Stimulated activated CD4-positive, alpha-beta T cell treated with anti-CD3 and anti-CD28 coated beads, Interleukin-4, amount 100 ng/mL, for 1 hour (primary cell): ENCODE measurements at regions not wholly inside any gene's neighbourhood (a gene's known extent, or its start where the extent isn't known, plus 50 kb on each side); places are given as distances from the start of the nearest gene placed in this dataset.
"Not testable (repeated sequence)": the region's sequence is repeated elsewhere in the genome, so short reads cannot be mapped to it uniquely, and the experiment has no call there.

Experiments used
- DNase-seq: peaks from one replicate; pipeline ENCODE4 v3.0.0-alpha.2; 2020

DNA sequence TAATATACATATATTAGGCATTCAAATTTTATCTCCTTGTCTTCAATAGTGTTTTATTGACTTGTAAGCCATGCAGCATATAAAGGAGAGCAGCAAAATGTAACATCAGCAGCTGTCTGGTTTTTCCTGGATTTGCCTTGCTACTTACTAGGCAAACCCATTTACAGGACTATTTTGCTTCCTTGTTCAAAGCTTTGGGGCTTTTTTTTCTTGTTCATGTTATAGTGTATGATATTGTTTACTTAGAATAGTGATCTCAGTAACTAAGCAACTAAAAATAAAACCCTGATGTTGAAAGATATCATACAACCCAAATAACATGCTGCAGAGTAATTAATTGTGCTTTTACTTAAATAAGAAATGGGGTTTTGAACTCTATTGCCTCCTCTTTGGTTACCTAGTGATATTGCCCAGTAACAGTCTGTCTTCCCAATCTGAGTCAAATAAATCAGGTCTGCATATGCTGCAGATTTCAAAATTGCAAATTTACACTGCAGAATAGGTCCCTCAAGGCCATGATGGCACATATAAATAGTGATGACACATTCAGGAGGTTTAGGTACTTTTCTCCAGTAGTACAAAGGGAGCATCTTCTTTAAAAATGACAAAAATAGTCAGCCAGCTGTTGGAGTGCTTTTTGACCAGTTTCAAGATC is 578.1 kb upstream of the NECTIN3 start:
- no peak for DNase-seq

GRCh38 chr3:110494093-110494490 is 577.5 kb upstream of the NECTIN3 start:
- no peak for DNase-seq

GRCh38 chr3:110494728-110495127 is 576.9 kb upstream of the NECTIN3 start:
- DNase-seq = no peak

DNA sequence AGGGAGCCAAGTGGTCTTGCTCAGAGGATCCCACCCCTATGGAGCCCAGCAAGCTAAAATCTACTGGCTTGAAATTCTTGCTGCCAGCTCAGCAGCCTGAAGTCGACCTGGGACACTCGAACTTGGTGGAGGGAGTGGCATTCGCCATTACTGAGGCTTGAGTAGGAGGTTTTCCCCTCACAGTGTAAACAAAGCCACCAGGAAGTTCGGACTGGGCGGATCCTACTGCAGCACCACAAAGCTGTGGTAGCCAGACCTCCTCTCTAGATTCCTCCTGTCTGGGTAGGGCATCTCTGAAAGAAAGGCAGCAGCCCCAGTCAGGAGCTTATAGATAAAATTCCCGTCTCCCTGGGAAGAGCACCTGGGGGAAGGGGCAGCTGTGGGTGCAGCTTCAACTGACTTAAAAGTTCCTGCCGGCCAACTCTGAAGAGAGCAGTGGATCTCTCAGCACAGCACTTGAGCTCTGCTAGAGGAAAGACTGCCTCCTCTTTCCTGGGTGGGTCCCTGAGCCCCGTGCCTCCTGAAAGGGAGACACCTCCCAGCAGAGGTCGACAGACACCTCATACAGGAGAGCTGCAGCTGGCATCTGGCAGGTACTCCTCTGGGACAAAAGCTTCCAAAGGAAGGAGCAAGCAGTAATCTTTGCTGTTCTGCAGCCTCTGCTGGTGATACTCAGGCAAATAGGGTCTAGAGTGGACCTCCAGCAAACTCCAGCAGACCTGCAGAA is 576.3 kb upstream of the NECTIN3 start:
- no peak for DNase-seq

GRCh38 chr3:110504401-110504800 is 567.2 kb upstream of the NECTIN3 start:
- no peak for DNase-seq

DNA sequence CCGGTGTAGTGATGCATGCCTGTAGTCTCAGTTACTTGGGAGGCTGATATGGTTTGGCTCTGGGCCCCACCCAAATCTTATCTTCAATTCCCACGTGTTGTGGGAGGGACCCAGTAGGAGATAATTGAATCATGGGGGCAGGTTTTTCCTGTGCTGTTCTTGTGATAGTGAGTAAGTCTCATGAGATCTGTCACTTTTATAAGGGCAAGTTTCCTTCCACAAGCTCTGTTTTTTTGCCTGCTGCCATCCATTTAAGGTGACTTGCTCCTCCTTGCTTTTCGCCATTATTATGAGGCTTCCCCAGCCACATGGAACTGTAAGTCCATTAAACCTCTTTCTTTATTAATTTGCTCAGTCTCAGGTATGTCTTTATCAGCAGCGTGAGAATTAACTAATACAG is 566.7 kb upstream of the NECTIN3 start:
- DNase-seq = no peak

DNA sequence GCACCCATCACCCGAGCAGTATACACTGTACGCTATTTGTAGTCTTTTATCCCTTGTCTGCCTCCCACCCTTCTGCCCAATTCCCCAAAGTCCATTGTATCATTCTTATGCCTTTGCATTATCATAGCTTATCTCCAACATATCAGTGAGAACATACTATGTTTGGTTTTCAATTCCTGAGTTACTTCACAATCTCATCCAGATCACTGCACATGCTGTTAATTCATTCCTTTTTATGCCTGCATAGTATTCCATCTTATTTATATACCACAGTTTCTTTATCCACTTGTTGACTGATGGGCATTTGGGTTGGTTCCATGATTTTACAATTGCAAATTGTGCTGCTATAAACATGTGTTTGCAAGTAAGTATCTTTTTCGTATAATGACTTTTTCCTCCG is 564.7 kb upstream of the NECTIN3 start:
- no peak for DNase-seq

DNA sequence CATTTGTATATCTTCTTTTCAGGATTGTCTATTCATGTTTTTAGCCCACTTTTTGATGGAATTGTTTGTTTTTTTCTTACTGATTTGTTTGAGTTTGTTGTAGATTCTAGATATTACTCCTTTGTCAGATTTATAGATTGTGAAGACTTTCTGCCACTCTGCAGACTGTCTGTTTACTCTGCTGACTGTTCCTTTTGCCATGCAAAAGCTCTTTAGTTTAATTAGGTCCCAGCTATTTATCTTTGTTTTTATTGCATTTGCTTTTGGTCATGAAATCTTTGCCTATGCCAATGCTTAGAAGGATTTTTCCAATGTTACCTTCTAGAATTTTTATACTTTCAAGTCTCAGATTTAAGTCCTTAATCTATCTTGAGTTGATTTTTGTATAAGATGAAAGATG is 564.0 kb upstream of the NECTIN3 start:
- DNase-seq = not testable (repeated sequence)

- no peak for DNase-seq
Measured at GRCh38 chr3:110512961-110513360, 558.7 kb upstream of the NECTIN3 start.

DNA sequence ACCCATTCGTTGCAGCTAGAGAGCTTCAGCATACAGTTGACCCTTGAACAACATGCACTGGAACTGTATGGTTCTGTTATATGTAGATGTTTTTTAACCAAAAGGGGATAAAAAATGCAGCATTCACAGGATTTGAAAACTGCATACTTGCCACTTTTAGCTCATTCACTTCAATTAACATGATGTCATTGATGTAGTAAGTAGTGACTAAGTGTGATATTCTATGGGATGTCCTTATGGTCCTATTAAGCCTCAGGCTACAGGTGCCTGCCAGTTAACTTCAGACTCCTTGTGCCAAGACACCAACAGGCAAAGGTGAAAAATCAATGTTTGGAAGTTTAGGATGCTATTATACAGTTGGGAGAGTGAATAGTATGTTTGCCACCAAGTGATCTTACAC is 553.6 kb upstream of the NECTIN3 start:
- DNase-seq = no peak

- no peak for DNase-seq
Measured at GRCh38 chr3:110519071-110519470, 552.5 kb upstream of the NECTIN3 start.

DNA sequence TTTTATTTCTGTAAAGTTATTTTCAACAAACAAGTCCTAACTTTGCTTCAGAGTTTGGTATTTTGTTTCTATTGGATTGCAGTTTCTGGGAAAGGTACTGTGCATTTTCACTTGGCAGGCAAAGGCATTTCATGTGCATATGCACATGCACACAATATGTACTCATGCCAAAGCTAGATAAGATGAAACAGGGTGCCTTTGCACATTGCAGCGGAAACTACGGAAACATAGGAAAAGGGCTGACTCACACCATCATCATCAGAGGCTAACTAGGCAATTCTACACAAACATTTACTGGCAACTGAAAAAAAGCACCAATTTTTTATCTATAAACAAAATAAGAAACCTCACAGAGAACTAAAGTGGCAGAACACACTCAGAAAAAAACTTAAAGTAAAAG is 550.6 kb upstream of the NECTIN3 start:
- DNase-seq = no peak

DNA sequence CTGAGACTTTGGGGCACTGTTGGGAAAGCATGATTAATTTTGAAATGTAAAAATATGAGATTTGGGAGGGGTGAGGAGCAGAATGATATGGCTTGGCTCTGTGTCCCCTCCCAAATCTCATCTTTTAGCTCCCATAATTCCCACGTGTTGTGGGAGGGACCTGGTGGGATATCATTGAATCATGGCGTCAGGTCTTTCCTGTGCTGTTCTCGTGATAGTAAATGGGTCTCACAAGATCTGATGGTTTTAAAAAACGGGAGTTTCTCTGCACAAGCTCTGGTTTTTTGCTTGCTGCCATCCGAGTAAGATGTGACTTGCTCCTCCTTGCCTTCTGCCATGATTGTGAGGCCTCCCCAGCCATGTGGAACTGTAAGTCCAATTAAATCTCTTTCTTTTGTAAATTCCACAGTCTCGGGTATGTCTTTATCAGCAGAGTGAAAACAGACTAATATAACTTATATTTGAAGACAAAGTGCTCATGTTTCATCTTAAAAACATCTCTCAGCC is 546.0 kb upstream of the NECTIN3 start:
- DNase-seq = not testable (repeated sequence)

- no peak for DNase-seq
Measured at GRCh38 chr3:110526777-110527727, 544.6 kb upstream of the NECTIN3 start.

GRCh38 chr3:110528305-110529121 is 543.1 kb upstream of the NECTIN3 start:
- DNase-seq = no peak

DNA sequence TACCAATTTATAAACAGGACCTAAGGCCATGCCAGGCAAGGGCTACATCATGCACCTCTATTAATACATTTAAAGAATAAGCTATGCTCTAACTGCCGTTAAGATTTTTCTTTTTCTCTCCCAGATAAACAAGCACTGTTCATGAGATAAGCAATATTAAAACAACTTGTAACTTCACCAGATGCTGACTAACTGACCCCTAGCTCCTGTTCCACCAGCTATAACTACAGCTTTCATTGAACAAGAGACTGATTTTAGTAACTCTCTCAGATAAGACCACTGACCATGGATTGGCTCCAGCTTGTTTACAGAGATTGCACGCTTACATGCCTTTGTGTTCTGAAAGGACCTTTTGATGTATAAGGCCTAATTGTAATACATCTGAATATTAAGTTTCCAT is 540.7 kb upstream of the NECTIN3 start:
- no peak for DNase-seq

GRCh38 chr3:110533089-110533488 is 538.5 kb upstream of the NECTIN3 start:
- DNase-seq = no peak

- DNase-seq = no peak
Measured at GRCh38 chr3:110542552-110543150, 529.0 kb upstream of the NECTIN3 start.

- DNase-seq = no peak
Measured at GRCh38 chr3:110544730-110545129, 526.9 kb upstream of the NECTIN3 start.

DNA sequence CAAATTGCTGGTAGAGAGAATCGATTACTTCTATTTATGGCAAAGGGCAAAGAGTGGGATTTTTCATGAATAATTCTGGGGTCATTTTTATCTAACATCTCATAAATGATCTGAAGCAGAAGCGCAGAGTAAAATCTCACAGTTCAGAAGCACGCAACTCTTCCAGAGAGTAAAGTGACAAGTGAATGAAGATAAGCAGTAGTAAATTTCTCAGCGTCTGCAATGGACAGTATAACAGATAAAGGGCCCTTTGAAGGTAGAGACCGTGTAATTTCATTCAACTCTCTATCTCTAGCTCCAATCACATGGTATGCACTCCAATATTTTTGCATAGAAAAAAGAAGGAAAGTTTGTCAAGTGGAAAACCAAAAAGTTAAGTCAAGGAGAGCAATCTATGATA is 521.1 kb upstream of the NECTIN3 start:
- no peak for DNase-seq

- no peak for DNase-seq
Measured at GRCh38 chr3:110562621-110563020, 509.0 kb upstream of the NECTIN3 start.

DNA sequence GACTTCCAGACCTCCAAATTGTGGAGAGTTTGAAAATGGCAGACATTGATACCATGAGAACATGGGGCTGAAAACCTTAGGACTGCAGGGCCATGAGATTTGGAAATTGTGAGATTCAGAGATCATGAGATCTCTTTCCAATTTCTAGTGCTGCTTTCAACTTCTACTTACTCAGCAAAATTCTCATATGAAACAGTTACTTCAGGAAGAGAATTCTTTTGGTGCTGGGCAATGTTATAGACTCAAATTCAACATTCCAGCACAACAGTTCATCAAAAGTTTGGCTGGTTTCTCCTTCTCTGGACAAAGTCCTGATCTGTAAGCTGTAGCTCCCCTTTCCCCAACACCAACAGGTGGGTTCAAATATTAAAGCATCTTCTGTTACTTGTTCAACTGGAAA is 506.9 kb upstream of the NECTIN3 start:
- no peak for DNase-seq
